ENCODE measurements at regions not wholly inside any gene's neighbourhood (a gene's known extent, or its start where the extent isn't known, plus 50 kb on each side); places are given as distances from the start of the nearest gene placed in this dataset.

DNA sequence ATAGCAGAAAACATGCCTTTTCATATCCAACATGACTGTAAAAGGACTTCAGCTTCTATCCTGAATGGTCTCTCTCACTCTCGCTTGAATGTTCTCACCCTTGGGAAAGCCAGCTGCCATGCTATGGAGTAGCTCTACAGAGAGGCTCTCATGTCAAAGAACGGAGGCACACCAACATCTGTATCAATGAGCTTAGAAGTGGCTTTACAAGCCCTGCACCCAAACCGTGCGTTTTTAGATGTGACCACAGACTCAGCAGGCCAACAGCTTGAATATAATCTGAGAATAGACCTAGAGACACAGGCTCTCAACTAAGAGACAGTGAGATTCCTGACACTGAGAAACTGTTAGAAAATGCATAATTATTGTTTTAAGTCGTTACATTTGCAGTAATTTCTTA, 1231.6 kb upstream of the CDH9 start:
- H3K27me3 ChIP-seq (ENCODE audit: control insufficient read depth, insufficient read depth, low read length), result no peaks in the 10 kb centered on the region
- no peaks in the 10 kb centered on the region for H3K36me3 ChIP-seq (ENCODE audit: control insufficient read depth, insufficient read depth, low read length)
- TF ChIP-seq, protein P1, sequence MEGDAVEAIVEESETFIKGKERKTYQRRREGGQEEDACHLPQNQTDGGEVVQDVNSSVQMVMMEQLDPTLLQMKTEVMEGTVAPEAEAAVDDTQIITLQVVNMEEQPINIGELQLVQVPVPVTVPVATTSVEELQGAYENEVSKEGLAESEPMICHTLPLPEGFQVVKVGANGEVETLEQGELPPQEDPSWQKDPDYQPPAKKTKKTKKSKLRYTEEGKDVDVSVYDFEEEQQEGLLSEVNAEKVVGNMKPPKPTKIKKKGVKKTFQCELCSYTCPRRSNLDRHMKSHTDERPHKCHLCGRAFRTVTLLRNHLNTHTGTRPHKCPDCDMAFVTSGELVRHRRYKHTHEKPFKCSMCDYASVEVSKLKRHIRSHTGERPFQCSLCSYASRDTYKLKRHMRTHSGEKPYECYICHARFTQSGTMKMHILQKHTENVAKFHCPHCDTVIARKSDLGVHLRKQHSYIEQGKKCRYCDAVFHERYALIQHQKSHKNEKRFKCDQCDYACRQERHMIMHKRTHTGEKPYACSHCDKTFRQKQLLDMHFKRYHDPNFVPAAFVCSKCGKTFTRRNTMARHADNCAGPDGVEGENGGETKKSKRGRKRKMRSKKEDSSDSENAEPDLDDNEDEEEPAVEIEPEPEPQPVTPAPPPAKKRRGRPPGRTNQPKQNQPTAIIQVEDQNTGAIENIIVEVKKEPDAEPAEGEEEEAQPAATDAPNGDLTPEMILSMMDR (IDR thresholded peaks at IDR 0.05; ENCODE audit: insufficient read depth, low read length, severe bottlenecking), result no peak
- DNase-seq (ENCODE audit: low read depth), result no peak
- no peak overlapping the region for H3K4me3 ChIP-seq (ENCODE audit: low read depth, low read length)
- no peak for FAIRE-seq

DNA sequence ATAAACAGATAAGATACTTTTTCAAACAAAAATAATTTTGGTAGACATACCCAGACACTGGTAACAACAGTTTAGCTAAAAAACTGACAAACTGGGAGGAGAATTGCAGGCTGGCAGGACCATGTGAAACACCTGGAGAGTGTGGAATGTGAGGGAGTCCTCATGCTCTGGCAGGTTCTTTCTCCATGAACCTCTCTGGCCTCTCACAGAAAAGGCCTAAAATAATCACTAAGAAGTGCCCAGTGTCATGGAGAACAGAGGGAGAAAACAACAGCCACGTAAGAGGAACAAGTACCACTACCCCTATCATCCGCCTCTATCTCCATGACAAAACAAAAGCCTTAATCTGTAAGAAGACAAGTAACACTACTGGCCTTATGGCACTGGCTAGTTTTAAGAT, 1227.5 kb upstream of the CDH9 start:
- Histone ChIP-seq H3K36me3 (ENCODE audit: control insufficient read depth, insufficient read depth, low read length) (no peaks in the 10 kb centered on the region), H3K4me3 (ENCODE audit: low read depth, low read length) (no peak overlapping the region), H3K27me3 (ENCODE audit: control insufficient read depth, insufficient read depth, low read length) (no peaks in the 10 kb centered on the region)
- DNase-seq (ENCODE audit: low read depth), result no peak
- TF ChIP-seq, protein P1 (IDR thresholded peaks at IDR 0.05; ENCODE audit: insufficient read depth, low read length, severe bottlenecking), result no peak
- FAIRE-seq, result no peak

DNA sequence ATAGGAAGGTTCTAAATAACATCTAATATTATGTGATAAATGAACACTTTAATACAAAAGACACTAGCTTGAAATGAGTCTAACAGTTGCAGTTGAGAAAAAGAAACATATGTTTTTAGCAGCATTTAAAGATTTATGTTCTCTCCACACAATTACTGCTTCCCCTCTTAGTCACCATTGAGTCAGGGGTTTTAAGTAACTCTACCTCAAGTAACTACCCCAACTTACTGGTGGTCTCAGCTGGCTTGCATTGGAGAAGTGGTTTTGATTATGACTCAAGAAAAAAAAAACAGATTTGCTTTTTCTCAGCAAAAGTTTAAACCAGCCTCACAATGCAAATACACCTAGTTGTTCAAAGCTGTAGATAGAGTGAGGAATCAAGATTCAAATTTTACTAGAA, 1216.5 kb upstream of the CDH9 start:
- TF ChIP-seq, protein P1 (IDR thresholded peaks at IDR 0.05; ENCODE audit: insufficient read depth, low read length, severe bottlenecking), result no peak
- FAIRE-seq (no peak), DNase-seq (ENCODE audit: low read depth) (no peak)
- no peaks in the 10 kb centered on the region for H3K36me3 ChIP-seq (ENCODE audit: control insufficient read depth, insufficient read depth, low read length)
- no peak overlapping the region for H3K4me3 ChIP-seq (ENCODE audit: low read depth, low read length)
- H3K27me3 ChIP-seq (ENCODE audit: control insufficient read depth, insufficient read depth, low read length), result no peaks in the 10 kb centered on the region

DNA sequence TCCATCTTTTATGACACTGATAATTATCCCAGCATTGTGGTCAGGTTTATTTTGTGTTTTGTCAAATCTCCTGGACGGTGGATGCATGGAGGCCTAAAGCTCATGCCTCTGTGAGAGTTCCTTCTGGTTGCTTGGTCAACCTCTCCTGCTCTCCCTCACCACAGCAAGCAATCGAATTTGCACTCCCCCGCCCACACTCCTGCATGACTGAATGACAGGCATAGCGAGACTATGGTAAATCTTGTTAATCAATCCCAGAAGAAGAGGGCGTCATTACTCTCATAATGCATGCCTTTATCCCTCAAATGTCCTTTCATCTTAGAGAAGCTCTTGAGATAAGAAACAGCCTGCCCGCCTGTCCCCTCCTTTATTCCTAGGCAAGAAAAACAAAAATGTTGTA, 1215.0 kb upstream of the CDH9 start:
- DNase-seq (ENCODE audit: low read depth) (no peak), FAIRE-seq (no peak)
- Histone ChIP-seq H3K27me3 (ENCODE audit: control insufficient read depth, insufficient read depth, low read length) (no peaks in the 10 kb centered on the region), H3K36me3 (ENCODE audit: control insufficient read depth, insufficient read depth, low read length) (no peaks in the 10 kb centered on the region), H3K4me3 (ENCODE audit: low read depth, low read length) (no peak overlapping the region)
- TF ChIP-seq, protein P1 (IDR thresholded peaks at IDR 0.05; ENCODE audit: insufficient read depth, low read length, severe bottlenecking), result no peak

DNA sequence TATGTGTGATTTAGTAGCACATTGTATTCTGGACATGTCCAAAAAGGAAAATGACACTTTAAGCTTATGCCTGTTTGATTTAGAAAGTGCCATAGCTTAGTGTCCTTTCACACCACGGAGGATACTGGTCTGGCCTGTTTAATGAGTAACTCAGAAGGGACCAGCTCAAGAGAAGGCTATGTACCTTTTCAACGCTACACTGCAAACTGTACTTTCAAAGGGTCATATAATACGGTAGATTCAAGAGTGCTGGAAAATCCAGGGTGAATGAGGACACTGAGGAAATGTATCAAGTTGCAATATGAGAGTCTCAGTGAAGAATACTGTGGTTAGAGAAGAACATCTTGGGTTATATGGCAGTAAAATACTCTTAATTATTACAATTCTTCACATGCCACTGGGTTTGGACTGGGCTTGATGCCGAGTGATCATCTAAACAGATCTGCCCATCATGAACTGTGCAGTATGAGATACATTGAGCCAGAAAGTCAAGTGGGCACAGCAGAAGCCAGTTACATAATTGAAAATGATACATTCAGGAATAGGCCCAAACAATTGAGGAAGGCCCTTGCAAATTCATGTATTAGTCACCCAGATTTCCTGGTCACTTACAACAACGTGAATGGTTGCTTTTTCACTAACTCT, 1211.5 kb upstream of the CDH9 start:
- TF ChIP-seq, protein P1 (IDR thresholded peaks at IDR 0.05; ENCODE audit: insufficient read depth, low read length, severe bottlenecking), result no peak
- Histone ChIP-seq H3K27me3 (ENCODE audit: control insufficient read depth, insufficient read depth, low read length) (no peaks in the 10 kb centered on the region), H3K4me3 (ENCODE audit: low read depth, low read length) (no peak overlapping the region), H3K36me3 (ENCODE audit: control insufficient read depth, insufficient read depth, low read length) (no peaks in the 10 kb centered on the region)
- DNase-seq (ENCODE audit: low read depth) (peak; percentile 19), FAIRE-seq (no peak)

DNA sequence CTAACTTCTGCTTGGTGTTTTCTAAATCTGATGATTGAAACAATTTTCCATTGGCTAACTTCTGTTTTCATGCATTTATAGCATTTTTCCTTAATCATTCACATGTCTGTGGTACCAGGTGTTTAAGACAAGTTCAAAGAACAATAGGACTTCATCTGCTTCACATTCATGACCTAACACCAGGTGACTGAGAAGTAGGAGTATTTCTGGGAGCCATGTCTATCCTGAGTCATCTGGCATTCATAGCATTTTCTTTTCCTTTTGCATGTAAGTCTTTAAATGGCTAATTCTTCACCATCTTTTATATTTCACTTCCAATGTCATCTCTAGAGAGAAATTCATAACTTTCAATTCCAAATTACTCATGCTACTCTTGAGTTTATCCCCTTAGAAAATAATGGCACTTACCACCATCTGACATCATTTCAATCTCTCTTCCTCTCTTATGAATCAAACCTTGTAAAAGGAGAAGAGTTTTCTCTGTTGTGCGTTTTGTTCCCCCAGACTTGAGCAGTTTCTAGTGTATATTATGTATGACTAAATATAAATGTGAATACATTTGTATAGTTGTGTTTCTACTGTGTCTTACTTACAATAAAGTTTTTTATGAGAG, 1196.1 kb upstream of the CDH9 start:
- FAIRE-seq (no peak), DNase-seq (ENCODE audit: low read depth) (peak; percentile 47)
- H3K36me3 ChIP-seq (ENCODE audit: control insufficient read depth, insufficient read depth, low read length), result no peaks in the 10 kb centered on the region
- TF ChIP-seq, protein P1 (IDR thresholded peaks at IDR 0.05; ENCODE audit: insufficient read depth, low read length, severe bottlenecking), result no peak
- no peak overlapping the region for H3K4me3 ChIP-seq (ENCODE audit: low read depth, low read length)
- H3K27me3 ChIP-seq (ENCODE audit: control insufficient read depth, insufficient read depth, low read length), result no peaks in the 10 kb centered on the region
